OCI-LY7 (cell line): ENCODE measurements at regions not wholly inside any gene's neighbourhood (a gene's known extent, or its start where the extent isn't known, plus 50 kb on each side); places are given as distances from the start of the nearest gene placed in this dataset.

Experiments
- CTCF ChIP-seq: fragments of 200-600 bp; sonication (generic); conservative IDR thresholded peaks from 2 replicates; pipeline ENCODE4 v1.5.1; 2014; ENCODE audit warnings: mild to moderate bottlenecking, antibody characterized with exemption, low read length, moderate library complexity, mixed read lengths
- EZH2phosphoT487 ChIP-seq: fragments of 200-600 bp; sonication (generic); IDR thresholded peaks from 2 replicates; pipeline ENCODE4 v1.6.1; 2018; ENCODE audit warnings: low read depth, borderline replicate concordance, mild to moderate bottlenecking, mixed run types, antibody characterized with exemption, low read length, moderate library complexity, mixed read lengths

GRCh38 chr11:69964247-69964643 is 113.9 kb upstream of the ANO1 start:
- TF ChIP-seq CTCF (no peak), EZH2phosphoT487 (no peak)
